ENCODE measurements at regions not wholly inside any gene's neighbourhood (a gene's known extent, or its start where the extent isn't known, plus 50 kb on each side); places are given as distances from the start of the nearest gene placed in this dataset.
"Not testable (repeated sequence)": the region's sequence is repeated elsewhere in the genome, so short reads cannot be mapped to it uniquely, and the experiment has no call there.

DNA sequence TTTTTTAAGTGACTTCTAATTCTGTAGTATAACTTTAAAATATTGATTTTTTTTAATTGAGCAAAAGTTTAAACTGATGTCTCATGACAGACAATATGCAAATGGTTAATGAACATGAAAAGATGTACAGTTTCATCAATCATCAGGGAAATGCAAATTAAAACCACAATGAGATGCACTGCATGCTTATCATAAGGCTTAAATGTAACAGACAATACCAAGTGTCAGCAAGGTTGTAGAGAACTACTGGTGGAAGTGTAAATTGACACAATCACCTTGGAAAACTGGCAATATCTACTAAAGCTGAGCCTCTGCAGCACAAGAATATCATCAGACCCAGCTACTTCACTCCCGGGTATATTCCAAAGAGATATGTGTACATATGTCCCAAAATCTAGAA, 70.2 kb upstream of the DAPP1 start:
- Histone ChIP-seq H2AFZ (ENCODE audit: low read length) (no peak overlapping the region), H3K36me3 (ENCODE audit: insufficient read depth, low read length) (no peaks in the 10 kb centered on the region), H3K4me1 (ENCODE audit: insufficient read depth, low read length) (no peaks in the 10 kb centered on the region), H3K27me3 (ENCODE audit: insufficient read depth, low read length) (no peaks in the 10 kb centered on the region), H3K79me2 (ENCODE audit: insufficient read depth, low read length) (no peaks in the 10 kb centered on the region), H4K20me1 (ENCODE audit: insufficient read depth, low read length) (no peaks in the 10 kb centered on the region), H3K9me3 (ENCODE audit: low read depth, low read length) (no peaks in the 10 kb centered on the region), H3K4me3 (ENCODE audit: insufficient read depth, low read length) (no peak overlapping the region), H3K4me2 (ENCODE audit: insufficient read depth, low read length) (no peak overlapping the region), H3K27ac (ENCODE audit: low read depth, low read length) (no peak overlapping the region)
- DNase-seq (ENCODE audit: insufficient read length, low spot score, missing footprints), result no peak
- TF ChIP-seq, protein P1, sequence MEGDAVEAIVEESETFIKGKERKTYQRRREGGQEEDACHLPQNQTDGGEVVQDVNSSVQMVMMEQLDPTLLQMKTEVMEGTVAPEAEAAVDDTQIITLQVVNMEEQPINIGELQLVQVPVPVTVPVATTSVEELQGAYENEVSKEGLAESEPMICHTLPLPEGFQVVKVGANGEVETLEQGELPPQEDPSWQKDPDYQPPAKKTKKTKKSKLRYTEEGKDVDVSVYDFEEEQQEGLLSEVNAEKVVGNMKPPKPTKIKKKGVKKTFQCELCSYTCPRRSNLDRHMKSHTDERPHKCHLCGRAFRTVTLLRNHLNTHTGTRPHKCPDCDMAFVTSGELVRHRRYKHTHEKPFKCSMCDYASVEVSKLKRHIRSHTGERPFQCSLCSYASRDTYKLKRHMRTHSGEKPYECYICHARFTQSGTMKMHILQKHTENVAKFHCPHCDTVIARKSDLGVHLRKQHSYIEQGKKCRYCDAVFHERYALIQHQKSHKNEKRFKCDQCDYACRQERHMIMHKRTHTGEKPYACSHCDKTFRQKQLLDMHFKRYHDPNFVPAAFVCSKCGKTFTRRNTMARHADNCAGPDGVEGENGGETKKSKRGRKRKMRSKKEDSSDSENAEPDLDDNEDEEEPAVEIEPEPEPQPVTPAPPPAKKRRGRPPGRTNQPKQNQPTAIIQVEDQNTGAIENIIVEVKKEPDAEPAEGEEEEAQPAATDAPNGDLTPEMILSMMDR (IDR thresholded peaks at IDR 0.05; ENCODE audit: extremely low read depth, low read depth, low read length), result no peak

DNA sequence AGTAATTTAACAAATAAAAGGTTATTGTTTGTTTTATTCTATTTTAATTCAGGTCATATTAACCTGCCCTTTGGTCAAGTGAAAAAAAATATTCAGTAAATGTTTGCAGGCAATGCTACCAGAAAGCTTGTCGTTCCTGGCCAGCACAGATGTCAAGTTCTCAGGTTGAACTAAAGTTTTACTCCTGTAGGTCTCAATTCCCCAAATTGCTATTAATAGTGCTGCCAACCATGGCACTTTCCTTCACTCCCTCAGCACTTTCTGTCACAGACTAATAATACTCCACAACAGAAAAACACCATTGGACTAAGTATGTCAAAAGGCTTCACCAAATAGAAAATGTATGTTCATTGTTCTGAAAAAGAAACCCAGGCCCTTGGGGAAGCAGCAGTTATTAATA, 79.2 kb upstream of the C4orf54 start:
- no peak for DNase-seq (ENCODE audit: insufficient read length, low spot score, missing footprints)
- Histone ChIP-seq H3K27ac (ENCODE audit: low read depth, low read length) (no peak overlapping the region), H3K4me2 (ENCODE audit: insufficient read depth, low read length) (no peak overlapping the region), H3K27me3 (ENCODE audit: insufficient read depth, low read length) (no peaks in the 10 kb centered on the region), H3K4me3 (ENCODE audit: insufficient read depth, low read length) (no peak overlapping the region), H2AFZ (ENCODE audit: low read length) (no peak overlapping the region), H3K9me3 (ENCODE audit: low read depth, low read length) (no peaks in the 10 kb centered on the region), H3K36me3 (ENCODE audit: insufficient read depth, low read length) (no peaks in the 10 kb centered on the region), H4K20me1 (ENCODE audit: insufficient read depth, low read length) (no peaks in the 10 kb centered on the region), H3K4me1 (ENCODE audit: insufficient read depth, low read length) (no peaks in the 10 kb centered on the region), H3K79me2 (ENCODE audit: insufficient read depth, low read length) (no peaks in the 10 kb centered on the region)
- TF ChIP-seq, protein P1 (IDR thresholded peaks at IDR 0.05; ENCODE audit: extremely low read depth, low read depth, low read length), result no peak

DNA sequence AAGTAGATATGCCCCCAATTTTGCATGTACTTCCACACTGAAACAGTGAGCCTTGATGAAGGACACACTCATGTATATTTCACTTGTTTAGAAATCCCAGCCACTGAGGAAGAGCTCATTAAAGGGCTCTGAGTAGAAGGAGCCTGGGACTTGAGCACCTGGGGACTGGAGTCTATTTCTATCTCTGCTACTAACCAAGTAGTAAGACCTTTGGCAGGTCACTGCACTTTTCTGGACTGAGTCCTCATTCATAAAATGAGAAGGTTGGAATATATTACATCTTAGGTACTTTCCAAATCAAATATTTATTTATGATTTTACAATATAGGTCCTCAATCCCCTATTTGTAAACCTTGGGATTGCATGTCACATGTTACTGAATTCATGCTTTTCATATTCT, 78.2 kb upstream of the C4orf54 start:
- TF ChIP-seq, protein P1 (IDR thresholded peaks at IDR 0.05; ENCODE audit: extremely low read depth, low read depth, low read length), result no peak
- H3K36me3 ChIP-seq (ENCODE audit: insufficient read depth, low read length), result no peaks in the 10 kb centered on the region
- no peaks in the 10 kb centered on the region for H3K27me3 ChIP-seq (ENCODE audit: insufficient read depth, low read length)
- no peak overlapping the region for H2AFZ ChIP-seq (ENCODE audit: low read length)
- H4K20me1 ChIP-seq (ENCODE audit: insufficient read depth, low read length), result no peaks in the 10 kb centered on the region
- H3K4me2 ChIP-seq (ENCODE audit: insufficient read depth, low read length), result no peak overlapping the region
- no peaks in the 10 kb centered on the region for H3K79me2 ChIP-seq (ENCODE audit: insufficient read depth, low read length)
- no peaks in the 10 kb centered on the region for H3K9me3 ChIP-seq (ENCODE audit: low read depth, low read length)
- DNase-seq (ENCODE audit: insufficient read length, low spot score, missing footprints), result no peak
- no peak overlapping the region for H3K4me3 ChIP-seq (ENCODE audit: insufficient read depth, low read length)
- H3K4me1 ChIP-seq (ENCODE audit: insufficient read depth, low read length), result no peaks in the 10 kb centered on the region
- no peak overlapping the region for H3K27ac ChIP-seq (ENCODE audit: low read depth, low read length)

DNA sequence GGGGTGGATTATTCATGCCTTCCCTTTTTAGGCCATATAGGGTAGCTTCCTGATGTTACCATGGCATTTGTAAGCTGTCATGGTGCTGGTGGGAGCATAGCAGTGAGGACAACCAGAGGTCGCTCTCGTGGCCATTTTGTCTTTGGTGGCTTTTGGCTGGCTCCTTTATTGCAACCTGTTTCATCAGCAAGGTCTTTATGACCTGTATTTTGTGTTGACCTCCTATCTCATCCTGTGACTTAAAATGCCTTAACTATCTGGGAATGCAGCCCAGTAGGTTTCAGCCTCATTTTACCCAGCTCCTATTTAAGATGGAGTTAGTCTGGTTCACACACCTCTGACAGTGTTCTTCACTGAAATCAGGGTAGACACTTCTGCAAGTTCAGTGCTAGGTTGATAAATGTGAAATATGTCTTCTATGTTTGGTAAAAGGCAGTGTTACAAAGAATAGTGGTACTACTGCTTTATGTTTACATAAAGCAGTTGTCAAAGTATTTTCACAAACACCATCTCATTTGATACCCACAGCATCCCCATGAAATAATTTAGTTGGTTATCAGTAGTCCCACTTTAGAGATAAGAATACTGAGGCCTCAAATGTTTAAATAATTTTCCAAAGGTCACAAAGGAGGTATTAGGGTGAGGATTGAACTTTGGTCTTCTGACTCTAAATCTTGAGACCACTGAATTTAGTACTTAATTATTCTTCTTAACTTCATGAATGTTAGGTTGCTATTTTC, 77.1 kb upstream of the C4orf54 start:
- Histone ChIP-seq H3K4me1 (ENCODE audit: insufficient read depth, low read length) (no peaks in the 10 kb centered on the region), H4K20me1 (ENCODE audit: insufficient read depth, low read length) (no peaks in the 10 kb centered on the region), H3K79me2 (ENCODE audit: insufficient read depth, low read length) (no peaks in the 10 kb centered on the region), H3K9me3 (ENCODE audit: low read depth, low read length) (no peaks in the 10 kb centered on the region), H3K4me2 (ENCODE audit: insufficient read depth, low read length) (no peak overlapping the region), H3K27me3 (ENCODE audit: insufficient read depth, low read length) (no peaks in the 10 kb centered on the region), H3K27ac (ENCODE audit: low read depth, low read length) (no peak overlapping the region), H2AFZ (ENCODE audit: low read length) (no peak overlapping the region), H3K36me3 (ENCODE audit: insufficient read depth, low read length) (no peaks in the 10 kb centered on the region), H3K4me3 (ENCODE audit: insufficient read depth, low read length) (no peak overlapping the region)
- TF ChIP-seq, protein P1 (IDR thresholded peaks at IDR 0.05; ENCODE audit: extremely low read depth, low read depth, low read length), result no peak
- DNase-seq (ENCODE audit: insufficient read length, low spot score, missing footprints), result no peak

DNA sequence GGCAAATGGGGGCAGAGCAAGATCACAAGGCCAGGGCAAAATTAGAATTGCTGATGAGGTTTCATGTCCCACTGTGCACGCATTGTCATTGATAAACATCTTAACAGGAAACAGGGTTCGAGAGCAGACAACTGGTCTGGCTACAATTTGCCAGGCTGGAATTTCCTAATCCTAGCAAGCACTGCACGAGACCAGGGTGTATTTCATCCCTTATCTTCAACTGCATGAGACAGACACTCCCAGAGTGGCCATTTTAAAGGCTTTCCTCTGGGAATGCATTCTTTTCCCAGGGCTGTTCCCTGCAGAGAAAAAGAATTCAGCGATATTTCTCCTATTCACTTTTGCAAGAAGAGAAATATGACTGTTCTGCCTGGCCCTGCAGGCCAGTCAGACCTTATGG, 75.8 kb upstream of the C4orf54 start:
- DNase-seq (ENCODE audit: insufficient read length, low spot score, missing footprints); H3K4me1 ChIP-seq (ENCODE audit: insufficient read depth, low read length); H3K36me3 ChIP-seq (ENCODE audit: insufficient read depth, low read length); H3K27me3 ChIP-seq (ENCODE audit: insufficient read depth, low read length); H3K27ac ChIP-seq (ENCODE audit: low read depth, low read length); H4K20me1 ChIP-seq (ENCODE audit: insufficient read depth, low read length); H3K9me3 ChIP-seq (ENCODE audit: low read depth, low read length); H3K4me3 ChIP-seq (ENCODE audit: insufficient read depth, low read length); H2AFZ ChIP-seq (ENCODE audit: low read length); H3K4me2 ChIP-seq (ENCODE audit: insufficient read depth, low read length); H3K79me2 ChIP-seq (ENCODE audit: insufficient read depth, low read length): not testable (repeated sequence)
